H9 (cell line): ENCODE measurements at regions not wholly inside any gene's neighbourhood (a gene's known extent, or its start where the extent isn't known, plus 50 kb on each side); places are given as distances from the start of the nearest gene placed in this dataset.

Experiments used
- DNase-seq: peaks from one replicate; pipeline ENCODE4 v3.0.0-alpha.2; 2017
- H2AFZ ChIP-seq: one replicate; pipeline ENCODE4 v1.6.1; 2013; ENCODE audit warnings: mild to moderate bottlenecking, low read length, control low read depth, moderate library complexity
- H2AK5ac ChIP-seq: 2 replicates; pipeline ENCODE4 v1.6.1; 2013; ENCODE audit warnings: low read length, control low read depth, mixed read lengths; ENCODE audit not compliant: insufficient read length
- H2BK120ac ChIP-seq: one replicate; pipeline ENCODE4 v1.6.1; 2013; ENCODE audit warnings: low read depth, mild to moderate bottlenecking, low read length, control low read depth, inconsistent platforms; ENCODE audit not compliant: poor library complexity, severe bottlenecking
- H2BK12ac ChIP-seq: 2 replicates; pipeline ENCODE4 v1.6.1; 2013; ENCODE audit warnings: low read length, control low read depth, mixed read lengths, low read depth; ENCODE audit not compliant: insufficient read length
- H2BK15ac ChIP-seq: 2 replicates; pipeline ENCODE4 v1.6.1; 2013; ENCODE audit warnings: low read depth, low read length, control low read depth
- H2BK20ac ChIP-seq: one replicate; pipeline ENCODE4 v1.6.1; 2013; ENCODE audit warnings: low read depth, mild to moderate bottlenecking, low read length, control low read depth, inconsistent platforms; ENCODE audit not compliant: poor library complexity, severe bottlenecking
- H2BK5ac ChIP-seq: 2 replicates; pipeline ENCODE4 v1.6.1; 2013; ENCODE audit warnings: low read length, control low read depth, mixed read lengths; ENCODE audit not compliant: insufficient read length
- H3K14ac ChIP-seq: 2 replicates; pipeline ENCODE4 v1.6.1; 2013; ENCODE audit warnings: low read length, control low read depth; ENCODE audit not compliant: insufficient read depth
- H3K18ac ChIP-seq: 2 replicates; pipeline ENCODE4 v1.6.1; 2013; ENCODE audit warnings: low read depth, mild to moderate bottlenecking, mixed read lengths, low read length, control low read depth; ENCODE audit not compliant: insufficient read length
- H3K23ac ChIP-seq: 2 replicates; pipeline ENCODE4 v1.6.1; 2013; ENCODE audit warnings: low read length, control low read depth, mixed read lengths, low read depth; ENCODE audit not compliant: insufficient read length
- H3K23me2 ChIP-seq: 2 replicates; pipeline ENCODE4 v1.6.1; 2013; ENCODE audit warnings: low read depth, mild to moderate bottlenecking, mixed read lengths, low read length, control low read depth; ENCODE audit not compliant: insufficient read length, poor library complexity, severe bottlenecking
- H3K27ac ChIP-seq: 2 replicates; pipeline ENCODE4 v1.5.1; 2013; ENCODE audit warnings: low read length, control low read depth, mixed read lengths, low read depth; ENCODE audit not compliant: insufficient read length
- H3K27me3 ChIP-seq: 2 replicates; pipeline ENCODE4 v1.6.1; 2013; ENCODE audit warnings: low read length, control low read depth, inconsistent platforms; ENCODE audit not compliant: insufficient read depth
- H3K4ac ChIP-seq: 2 replicates; pipeline ENCODE4 v1.6.1; 2013; ENCODE audit warnings: low read depth, mild to moderate bottlenecking, control low read depth, inconsistent platforms, low read length, moderate library complexity
- H3K4me1 ChIP-seq: 2 replicates; pipeline ENCODE4 v1.6.1; 2013; ENCODE audit warnings: low read length, control low read depth, inconsistent platforms; ENCODE audit not compliant: insufficient read depth
- H3K4me2 ChIP-seq: 2 replicates; pipeline ENCODE4 v1.6.1; 2013; ENCODE audit warnings: low read length, control low read depth, mixed read lengths; ENCODE audit not compliant: insufficient read length, insufficient read depth
- H3K56ac ChIP-seq: 2 replicates; pipeline ENCODE4 v1.6.1; 2013; ENCODE audit warnings: low read depth, mild to moderate bottlenecking, mixed read lengths, low read length, control low read depth; ENCODE audit not compliant: insufficient read length
- H3K79me1 ChIP-seq: 2 replicates; pipeline ENCODE4 v1.6.1; 2013; ENCODE audit warnings: low read depth, mild to moderate bottlenecking, moderate library complexity, low read length, control low read depth, inconsistent platforms; ENCODE audit not compliant: insufficient read depth, poor library complexity, severe bottlenecking
- H3K79me2 ChIP-seq: 2 replicates; pipeline ENCODE4 v1.6.1; 2013; ENCODE audit warnings: low read length, control low read depth, inconsistent platforms; ENCODE audit not compliant: insufficient read depth
- H3K9ac ChIP-seq: 2 replicates; pipeline ENCODE4 v1.6.1; 2013; ENCODE audit warnings: low read length, control low read depth, mixed read lengths; ENCODE audit not compliant: insufficient read length; ENCODE audit errors: extremely low read depth
- H3K9me3 ChIP-seq: one replicate; pipeline ENCODE4 v1.6.1; 2013; ENCODE audit warnings: low read depth, low read length, inconsistent platforms; ENCODE audit not compliant: control insufficient read depth
- H3T11ph ChIP-seq: one replicate; pipeline ENCODE4 v1.6.1; 2013; ENCODE audit warnings: mild to moderate bottlenecking, low read length, control low read depth, inconsistent platforms
- H4K20me1 ChIP-seq: one replicate; pipeline ENCODE4 v1.6.1; 2013; ENCODE audit not compliant: control insufficient read depth, insufficient read length, insufficient read depth
- H4K5ac ChIP-seq: 2 replicates; pipeline ENCODE4 v1.6.1; 2013; ENCODE audit warnings: low read depth, mild to moderate bottlenecking, mixed read lengths, low read length, control low read depth; ENCODE audit not compliant: insufficient read length
- H4K8ac ChIP-seq: replicated peaks from 2 replicates; pipeline ENCODE4 v1.6.1; 2013; ENCODE audit warnings: low read length, control low read depth, mixed read lengths, low read depth; ENCODE audit not compliant: insufficient read length
- H4K91ac ChIP-seq: 2 replicates; pipeline ENCODE4 v1.6.1; 2013; ENCODE audit warnings: low read depth, mild to moderate bottlenecking, moderate library complexity, mixed read lengths, low read length, control low read depth; ENCODE audit not compliant: insufficient read length
- H3K27ac Mint-ChIP-seq, 3 experiments: 2 replicates in 2 of 3; 3 replicates in 1 of 3; pipeline ENCODE4 v1.8.0; 2020 to 2021; ENCODE audit warnings: mixed read lengths in 3 of 3, mild to moderate bottlenecking in 1 of 3, moderate library complexity in 1 of 3
- H3K27me3 Mint-ChIP-seq: 2 replicates; pipeline ENCODE4 v1.8.0; 2021; ENCODE audit warnings: low read depth, mild to moderate bottlenecking, moderate library complexity, mixed read lengths
- H3K36me3 Mint-ChIP-seq, 3 experiments: 2 replicates in 2 of 3; 3 replicates in 1 of 3; pipeline ENCODE4 v1.8.0; 2020 to 2021; ENCODE audit warnings: low read depth in 3 of 3, mixed read lengths in 3 of 3; ENCODE audit not compliant: insufficient read depth in 1 of 3
- H3K4me1 Mint-ChIP-seq, 2 experiments: 2 replicates each; pipeline ENCODE4 v1.8.0; 2020; ENCODE audit warnings: mixed read lengths in 2 of 2
- H3K4me3 Mint-ChIP-seq, 2 experiments: 2 replicates in 1 of 2; 3 replicates in 1 of 2; pipeline ENCODE4 v1.8.0; 2020 to 2021; ENCODE audit warnings: mild to moderate bottlenecking in 2 of 2, mixed read lengths in 2 of 2, moderate library complexity in 1 of 2
- H3K9me3 Mint-ChIP-seq, 2 experiments: 2 replicates in 1 of 2; 3 replicates in 1 of 2; pipeline ENCODE4 v1.8.0; 2020; ENCODE audit warnings: mild to moderate bottlenecking in 2 of 2, mixed read lengths in 2 of 2, moderate library complexity in 1 of 2
- CTCF ChIP-seq: fragments of 200-600 bp; sonication (generic); conservative IDR thresholded peaks from 3 replicates; pipeline ENCODE4 v1.8.0; 2021; ENCODE audit warnings: antibody characterized with exemption, mild to moderate bottlenecking
- WGBS: extraction: QIAGEN DNeasy Blood & Tissue Kit; methylation state at CpG from one replicate; pipeline ENCODE4 v1.1.7; 2013; ENCODE audit warnings: missing lambda C conversion rate, low lambda C conversion rate, mixed read lengths; ENCODE audit not compliant: insufficient read length; ENCODE audit errors: extremely low coverage; 5-methylcytosine and 5-hydroxymethylcytosine counted together

DNA sequence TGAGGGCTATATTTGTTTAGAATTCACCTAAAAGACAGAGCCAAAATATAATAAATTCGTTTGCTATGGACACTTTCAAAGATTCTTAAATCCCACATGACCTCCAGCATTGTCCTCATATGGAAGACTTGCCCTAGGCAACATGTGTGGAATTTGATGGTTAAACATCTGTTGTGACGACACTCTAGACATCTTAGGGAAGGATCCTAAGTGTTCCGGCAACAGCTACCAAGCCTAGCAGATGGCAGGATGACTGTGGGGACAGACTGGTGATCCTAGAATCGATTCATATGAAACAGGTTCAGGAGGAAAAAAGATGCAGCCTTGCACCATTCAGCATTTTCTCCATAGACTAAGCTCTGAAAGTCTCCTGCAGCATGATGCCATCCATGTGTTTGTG, 77.6 kb upstream of the BACH2 start:
- Mint-ChIP-seq H3K4me1 (peaks cover 14 to 16% of the 10 kb centered on the region in 2 experiments), H3K27ac (no peak overlapping the region), H3K4me3 (no peak overlapping the region), H3K27me3 (no peaks in the 10 kb centered on the region; the same call in 1 of the 2 replicates), H3K9me3 (no peaks in the 10 kb centered on the region), H3K36me3 (no peaks in the 10 kb centered on the region)
- Histone ChIP-seq H2BK15ac (no peak overlapping the region), H3K18ac (no peak overlapping the region), H2BK120ac (no peak overlapping the region), H3K79me2 (no peaks in the 10 kb centered on the region), H4K91ac (no peak overlapping the region), H3K9me3 (no peaks in the 10 kb centered on the region), H3K27me3 (no peaks in the 10 kb centered on the region), H4K8ac (no peak overlapping the region), H2BK20ac (no peak overlapping the region), H2BK5ac (no peak overlapping the region), H2BK12ac (no peak overlapping the region), H3K4me1 (peaks cover 6% of the 10 kb centered on the region), H4K20me1 (no peaks in the 10 kb centered on the region), H3K23me2 (no peaks in the 10 kb centered on the region), H3K14ac (no peak overlapping the region), H3K56ac (no peak overlapping the region), H3K4ac (no peak overlapping the region), H2AFZ (no peak overlapping the region), H3K27ac (no peak overlapping the region), H2AK5ac (no peak overlapping the region), H3T11ph (no peak overlapping the region), H3K23ac (no peak overlapping the region), H3K9ac (no peak overlapping the region), H4K5ac (no peak overlapping the region), H3K79me1 (no peaks in the 10 kb centered on the region), H3K4me2 (no peak overlapping the region)
- no peak for TF ChIP-seq CTCF
- no CpG with 5 or more reads among the region's 4 CpGs for WGBS
- no peak for DNase-seq
